A549 (cell line): ENCODE measurements at regions not wholly inside any gene's neighbourhood (a gene's known extent, or its start where the extent isn't known, plus 50 kb on each side); places are given as distances from the start of the nearest gene placed in this dataset.

ENCODE experiments used
- ATAC-seq, 2 experiments: fragments of 200-7000 bp in 1 of 2; fragments of >200 bp in 1 of 2; cut with Nextera tagmentation in 1 of 2; cut with Tn5 transposase in 1 of 2; 3 replicates each; pipeline versions ENCODE4 v1.8.0 to v1.9.1; 2018 to 2020; ENCODE audit warnings: mild to moderate bottlenecking in 1 of 2, moderate library complexity in 1 of 2
- CTCF ChIA-PET: fragments of 300-600 bp; sonication (Branson Sonifier 250); formaldehyde crosslinking; extraction: SDS; loops from one replicate; lab custom pipeline; 2021; ENCODE audit warnings: antibody characterized with exemption, inconsistent platforms; lab: Yijun Ruan, JAX
- POLR2A ChIA-PET: fragments of 350-600 bp; formaldehyde crosslinking; extraction: SDS; loops from one replicate; lab custom pipeline; 2021; ENCODE audit warnings: antibody characterized with exemption, inconsistent platforms; lab: Yijun Ruan, JAX
- DNase-seq, 2 experiments: peaks; one replicate each; pipeline versions ENCODE4 v3.0.0 to v3.0.0-alpha.2; 2011 to 2016; ENCODE audit warnings: low read depth in 1 of 2, low spot score in 1 of 2
- FAIRE-seq: peaks from 2 replicates; lab custom pipeline; 2011; peaks lifted over from hg19 to GRCh38; lab: Jason Lieb, UNC
- H3K27ac ChIP-seq, 2 experiments: fragments of >200 bp; sonication (Bioruptor Twin); formaldehyde crosslinking; 3 replicates each; pipeline ENCODE4 v1.5.1; 2016 to 2017
- H3K4me1 ChIP-seq: fragments of >200 bp; sonication (Bioruptor Twin); formaldehyde crosslinking; 3 replicates; pipeline ENCODE4 v1.6.1; 2016
- H3K4me2 ChIP-seq: fragments of >200 bp; sonication (Bioruptor Twin); formaldehyde crosslinking; 3 replicates; pipeline ENCODE4 v1.6.1; 2016
- H3K4me3 ChIP-seq: fragments of >200 bp; sonication (Bioruptor Twin); formaldehyde crosslinking; 3 replicates; pipeline ENCODE4 v1.5.1; 2016
- H3K9me3 ChIP-seq: fragments of >200 bp; sonication (Bioruptor Twin); formaldehyde crosslinking; 3 replicates; pipeline ENCODE4 v1.6.1; 2016
- CBX2 ChIP-seq: fragments of 200-600 bp; sonication (generic); IDR thresholded peaks from 2 replicates; pipeline ENCODE4 v1.6.1; 2016; ENCODE audit warnings: low read depth, mild to moderate bottlenecking, borderline replicate concordance
- CBX8 ChIP-seq: fragments of 200-600 bp; sonication (generic); IDR thresholded peaks from 2 replicates; pipeline ENCODE4 v1.6.1; 2016
- CEBPB ChIP-seq, 2 experiments: fragments of >200 bp in 1 of 2; sonication (Bioruptor Twin) in 1 of 2; formaldehyde crosslinking in 1 of 2; IDR thresholded peaks; 2 replicates each; pipeline ENCODE4 v1.6.1; 2012 to 2016
- CHD2 ChIP-seq: fragments of 150-350 bp; IDR thresholded peaks from 2 replicates; pipeline ENCODE4 v1.6.1; 2014; ENCODE audit warnings: low read length; ENCODE audit not compliant: partially characterized antibody
- EHF ChIP-seq: fragments of 250-450 bp; sonication (Bioruptor Pico); IDR thresholded peaks from 2 replicates; pipeline ENCODE4 v1.5.0; 2020; ENCODE audit warnings: mild to moderate bottlenecking
- EP300 ChIP-seq, 2 experiments: fragments of >200 bp; sonication (Bioruptor Twin); formaldehyde crosslinking; IDR thresholded peaks; 2 replicates in 1 of 2; 3 replicates in 1 of 2; pipeline ENCODE4 v1.6.1; 2016 to 2017
- FOXS1 ChIP-seq: fragments of 250-450 bp; sonication (Bioruptor Pico); IDR thresholded peaks from 2 replicates; pipeline ENCODE4 v1.5.0; 2020; ENCODE audit warnings: mild to moderate bottlenecking, moderate library complexity
- GATA3 ChIP-seq: IDR thresholded peaks from 2 replicates; pipeline ENCODE4 v1.6.1; 2012; ENCODE audit warnings: borderline replicate concordance
- HDAC2 ChIP-seq: fragments of 200-600 bp; sonication (generic); IDR thresholded peaks from 2 replicates; pipeline ENCODE4 v1.6.1; 2016
- MAFK ChIP-seq: fragments of 450-650 bp; IDR thresholded peaks from 2 replicates; pipeline ENCODE4 v1.6.1; 2014; ENCODE audit not compliant: partially characterized antibody
- MAZ ChIP-seq: fragments of 150-350 bp; IDR thresholded peaks from 2 replicates; pipeline ENCODE4 v1.6.1; 2014; ENCODE audit warnings: antibody characterized with exemption, low read depth, low read length, borderline replicate concordance
- MYC ChIP-seq: IDR thresholded peaks from 2 replicates; pipeline ENCODE4 v1.6.1; 2012; ENCODE audit warnings: mild to moderate bottlenecking, inconsistent platforms, low read length, improper control_type of control experiment, borderline replicate concordance
- NFE2L2 ChIP-seq: fragments of 150-350 bp; conservative IDR thresholded peaks from 2 replicates; pipeline ENCODE4 v1.6.1; 2014; ENCODE audit warnings: low read length
- NPAS2 ChIP-seq: fragments of 250-450 bp; sonication (Bioruptor Pico); IDR thresholded peaks from 2 replicates; pipeline ENCODE4 v1.8.0; 2022; ENCODE audit warnings: mild to moderate bottlenecking, moderate library complexity, borderline replicate concordance
- NR3C1 ChIP-seq: fragments of >200 bp; sonication (Bioruptor Twin); formaldehyde crosslinking; IDR thresholded peaks from 3 replicates; pipeline ENCODE4 v1.6.1; 2017
- PHF8 ChIP-seq: fragments of 200-600 bp; sonication (generic); IDR thresholded peaks from 2 replicates; pipeline ENCODE4 v1.6.1; 2016; ENCODE audit warnings: low read depth, mild to moderate bottlenecking, antibody characterized with exemption, moderate library complexity, borderline replicate concordance
- RAD21 ChIP-seq, 2 experiments: fragments of >200 bp in 1 of 2; sonication (Bioruptor Twin) in 1 of 2; formaldehyde crosslinking in 1 of 2; IDR thresholded peaks in 1 of 2; conservative IDR thresholded peaks in 1 of 2; 2 replicates in 1 of 2; 3 replicates in 1 of 2; pipeline ENCODE4 v1.6.1; 2012 to 2018; ENCODE audit warnings: inconsistent platforms in 1 of 2
- RARB ChIP-seq: fragments of 250-450 bp; sonication (Bioruptor Pico); IDR thresholded peaks from 2 replicates; pipeline ENCODE4 v1.8.0; 2021; ENCODE audit warnings: mild to moderate bottlenecking, moderate library complexity
- RCOR1 ChIP-seq: fragments of 150-350 bp; IDR thresholded peaks from 2 replicates; pipeline ENCODE4 v1.6.1; 2014; ENCODE audit warnings: antibody characterized with exemption, low read length, low read depth
- RFX5 ChIP-seq: fragments of 450-650 bp; IDR thresholded peaks from 2 replicates; pipeline ENCODE4 v1.7.1; 2014; ENCODE audit warnings: antibody characterized with exemption, mild to moderate bottlenecking, moderate library complexity
- SMC3 ChIP-seq: fragments of >200 bp; sonication (Bioruptor Twin); formaldehyde crosslinking; IDR thresholded peaks from 3 replicates; pipeline ENCODE4 v1.6.1; 2018; ENCODE audit warnings: inconsistent platforms
- SREBF2 ChIP-seq: fragments of 450-650 bp; IDR thresholded peaks from 2 replicates; pipeline ENCODE4 v1.6.1; 2014; ENCODE audit warnings: mild to moderate bottlenecking, moderate library complexity
- TFCP2L1 ChIP-seq: fragments of 250-450 bp; sonication (Bioruptor Pico); IDR thresholded peaks from 2 replicates; pipeline ENCODE4 v1.5.0; 2021; ENCODE audit warnings: mild to moderate bottlenecking
- ZFP36 ChIP-seq: fragments of 450-650 bp; IDR thresholded peaks from 2 replicates; pipeline ENCODE4 v1.6.1; 2014; ENCODE audit warnings: borderline replicate concordance; ENCODE audit not compliant: partially characterized antibody
- ZNF302 ChIP-seq: fragments of 250-450 bp; sonication (Bioruptor Pico); IDR thresholded peaks from 2 replicates; pipeline ENCODE4 v1.9.0; 2021; ENCODE audit warnings: inconsistent platforms, mild to moderate bottlenecking, moderate library complexity
- ZSCAN20 ChIP-seq: fragments of 250-450 bp; sonication (Bioruptor Pico); IDR thresholded peaks from 2 replicates; pipeline ENCODE4 v1.8.0; 2022; ENCODE audit warnings: mild to moderate bottlenecking, moderate library complexity
- WGBS: methylation state at CpG from one replicate; pipeline ENCODE4 v1.1.6; 2017; ENCODE audit errors: missing lambda C conversion rate; 5-methylcytosine and 5-hydroxymethylcytosine counted together
- TF ChIP-seq, protein P1 (sequence below): IDR thresholded peaks from 2 replicates; pipeline ENCODE4 v1.6.1; 2012
- TF ChIP-seq, protein P2 (sequence below): IDR thresholded peaks from 2 replicates; pipeline ENCODE4 v1.6.1; 2012; ENCODE audit warnings: low read depth, borderline replicate concordance
- TF ChIP-seq, protein P3 (sequence below): fragments of >200 bp; sonication (Bioruptor Twin); formaldehyde crosslinking; IDR thresholded peaks from 3 replicates; pipeline ENCODE4 v1.6.1; 2016
- TF ChIP-seq, protein P4 (sequence below): fragments of 250-450 bp; sonication (Bioruptor Pico); IDR thresholded peaks from 2 replicates; pipeline ENCODE4 v1.5.0; 2021; ENCODE audit warnings: mild to moderate bottlenecking, moderate library complexity, borderline replicate concordance
- TF ChIP-seq, protein P5 (sequence below): fragments of >200 bp; sonication (Bioruptor Twin); formaldehyde crosslinking; IDR thresholded peaks from 2 replicates; pipeline ENCODE4 v1.6.1; 2016
- TF ChIP-seq, protein P6 (sequence below): fragments of 250-450 bp; sonication (Bioruptor Pico); IDR thresholded peaks from 2 replicates; pipeline ENCODE4 v1.5.0; 2020; ENCODE audit warnings: low read depth, mild to moderate bottlenecking, moderate library complexity

DNA sequence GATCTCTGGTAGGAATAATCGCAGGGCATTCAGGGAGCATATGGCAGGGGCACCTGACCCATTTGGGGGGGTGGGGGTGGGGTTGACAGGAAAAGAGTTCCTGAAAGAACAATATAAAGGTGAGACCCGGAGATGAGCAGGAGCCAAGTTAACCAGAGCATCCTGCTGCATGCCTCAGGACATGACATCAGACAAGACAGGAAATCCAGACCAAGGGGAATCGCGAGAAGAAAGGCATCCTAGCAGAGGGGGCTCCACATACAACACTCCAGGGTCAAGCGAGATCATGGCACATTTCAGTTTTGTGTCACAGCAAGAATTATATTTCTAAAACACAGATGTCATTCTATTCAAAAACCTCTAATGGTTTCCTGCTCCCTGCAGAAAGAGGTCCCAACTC lies 393.1 kb downstream of the COG6 start:
- Histone ChIP-seq H3K4me2 (no peak overlapping the region), H3K27ac (no peak overlapping the region), H3K4me1 (no peaks in the 10 kb centered on the region), H3K9me3 (no peaks in the 10 kb centered on the region), H3K4me3 (no peak overlapping the region)
- 61% methylated on average over 5 of the region's 5 CpGs for WGBS
- FAIRE-seq = no peak
- no peak for DNase-seq
- TF ChIP-seq NPAS2 (no peak), EP300 (IDR thresholded peaks at IDR 0.05) (no peak), SMC3 (no peak), EHF (CRISPR knock-in tag) (no peak), TFCP2L1 (no peak), HDAC2 (no peak), CBX2 (no peak), RARB (no peak), ZSCAN20 (CRISPR knock-in tag) (no peak), MYC (no peak), MAFK (no peak), RCOR1 (no peak), ZFP36 (no peak), RAD21 (conservative IDR thresholded peaks at IDR 0.05 in 1 of 2, IDR thresholded peaks at IDR 0.05 in 1 of 2) (no peak), NR3C1 (no peak)
- TF ChIP-seq, protein P1, sequence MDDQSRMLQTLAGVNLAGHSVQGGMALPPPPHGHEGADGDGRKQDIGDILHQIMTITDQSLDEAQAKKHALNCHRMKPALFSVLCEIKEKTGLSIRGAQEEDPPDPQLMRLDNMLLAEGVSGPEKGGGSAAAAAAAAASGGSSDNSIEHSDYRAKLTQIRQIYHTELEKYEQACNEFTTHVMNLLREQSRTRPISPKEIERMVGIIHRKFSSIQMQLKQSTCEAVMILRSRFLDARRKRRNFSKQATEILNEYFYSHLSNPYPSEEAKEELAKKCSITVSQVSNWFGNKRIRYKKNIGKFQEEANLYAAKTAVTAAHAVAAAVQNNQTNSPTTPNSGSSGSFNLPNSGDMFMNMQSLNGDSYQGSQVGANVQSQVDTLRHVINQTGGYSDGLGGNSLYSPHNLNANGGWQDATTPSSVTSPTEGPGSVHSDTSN = no peak
- ChIA-PET POLR2A (no interaction called here), CTCF (no interaction called here)
- ATAC-seq = no peak

DNA sequence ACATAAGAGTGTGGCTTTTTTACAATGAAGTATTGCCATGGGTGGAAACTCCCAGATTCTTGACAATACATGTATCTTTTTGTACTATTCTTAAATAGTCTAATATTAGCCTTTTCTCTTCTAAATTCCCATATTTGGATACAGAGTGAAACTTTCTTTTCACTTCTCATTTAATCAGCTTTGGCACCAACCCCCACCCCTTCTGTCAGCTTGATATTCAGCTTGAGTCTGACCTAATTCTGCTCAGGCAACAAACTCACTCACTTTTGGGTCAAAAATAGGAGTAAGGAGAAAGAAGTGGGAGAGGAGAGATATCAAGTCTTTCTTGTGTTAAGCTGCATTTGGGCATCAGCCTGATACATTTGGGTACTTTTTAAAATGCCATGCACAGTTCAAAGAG lies 397.5 kb downstream of the COG6 start:
- TF ChIP-seq RFX5 (no peak), EHF (CRISPR knock-in tag) (no peak), NFE2L2 (no peak), TFCP2L1 (no peak), SREBF2 (no peak), CEBPB (IDR thresholded peaks at IDR 0.05) (no peak), CBX2 (no peak), SMC3 (no peak), PHF8 (no peak), NPAS2 (no peak), GATA3 (no peak)
- TF ChIP-seq, protein P2, sequence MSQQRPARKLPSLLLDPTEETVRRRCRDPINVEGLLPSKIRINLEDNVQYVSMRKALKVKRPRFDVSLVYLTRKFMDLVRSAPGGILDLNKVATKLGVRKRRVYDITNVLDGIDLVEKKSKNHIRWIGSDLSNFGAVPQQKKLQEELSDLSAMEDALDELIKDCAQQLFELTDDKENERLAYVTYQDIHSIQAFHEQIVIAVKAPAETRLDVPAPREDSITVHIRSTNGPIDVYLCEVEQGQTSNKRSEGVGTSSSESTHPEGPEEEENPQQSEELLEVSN = no peak
- TF ChIP-seq, protein P3, sequence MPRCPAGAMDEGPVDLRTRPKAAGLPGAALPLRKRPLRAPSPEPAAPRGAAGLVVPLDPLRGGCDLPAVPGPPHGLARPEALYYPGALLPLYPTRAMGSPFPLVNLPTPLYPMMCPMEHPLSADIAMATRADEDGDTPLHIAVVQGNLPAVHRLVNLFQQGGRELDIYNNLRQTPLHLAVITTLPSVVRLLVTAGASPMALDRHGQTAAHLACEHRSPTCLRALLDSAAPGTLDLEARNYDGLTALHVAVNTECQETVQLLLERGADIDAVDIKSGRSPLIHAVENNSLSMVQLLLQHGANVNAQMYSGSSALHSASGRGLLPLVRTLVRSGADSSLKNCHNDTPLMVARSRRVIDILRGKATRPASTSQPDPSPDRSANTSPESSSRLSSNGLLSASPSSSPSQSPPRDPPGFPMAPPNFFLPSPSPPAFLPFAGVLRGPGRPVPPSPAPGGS = no peak
- POLR2A ChIA-PET = no interaction called here
- Histone ChIP-seq H3K27ac (no peak overlapping the region), H3K4me3 (no peak overlapping the region), H3K9me3 (no peaks in the 10 kb centered on the region), H3K4me1 (no peaks in the 10 kb centered on the region), H3K4me2 (no peak overlapping the region)
- FAIRE-seq = no peak
- no peak for ATAC-seq
- no peak for DNase-seq
- CTCF ChIA-PET = interaction anchor here (1.4 kb wide), 1 partner anchor 8 kb away, joined by 3 read pairs; no protein-coding TSS in a partner anchor

DNA sequence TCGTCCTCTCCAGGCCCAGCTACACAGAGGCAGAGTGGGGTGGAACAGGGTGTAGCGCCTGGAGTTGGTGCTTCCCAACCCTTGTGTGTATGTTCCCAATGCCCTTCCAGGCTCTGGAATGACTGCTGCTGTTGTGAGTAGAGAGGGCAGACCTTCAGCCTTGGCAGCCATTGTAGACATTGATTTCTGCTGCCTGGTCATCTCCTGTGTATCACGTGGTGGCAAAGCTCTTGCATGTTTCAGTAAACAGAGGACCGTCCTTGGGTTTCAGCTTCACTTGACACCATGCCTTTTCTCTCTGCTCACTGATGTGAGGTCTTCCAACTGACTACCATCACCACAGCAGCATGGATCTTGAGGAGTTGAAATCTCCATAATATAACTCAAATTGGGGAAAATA lies 397.9 kb downstream of the COG6 start:
- CTCF ChIA-PET = interaction anchor here (1.4 kb wide), 1 partner anchor 8 kb away, joined by 3 read pairs; no protein-coding TSS in a partner anchor
- no peak for TF ChIP-seq NFE2L2
- TF ChIP-seq, protein P4, sequence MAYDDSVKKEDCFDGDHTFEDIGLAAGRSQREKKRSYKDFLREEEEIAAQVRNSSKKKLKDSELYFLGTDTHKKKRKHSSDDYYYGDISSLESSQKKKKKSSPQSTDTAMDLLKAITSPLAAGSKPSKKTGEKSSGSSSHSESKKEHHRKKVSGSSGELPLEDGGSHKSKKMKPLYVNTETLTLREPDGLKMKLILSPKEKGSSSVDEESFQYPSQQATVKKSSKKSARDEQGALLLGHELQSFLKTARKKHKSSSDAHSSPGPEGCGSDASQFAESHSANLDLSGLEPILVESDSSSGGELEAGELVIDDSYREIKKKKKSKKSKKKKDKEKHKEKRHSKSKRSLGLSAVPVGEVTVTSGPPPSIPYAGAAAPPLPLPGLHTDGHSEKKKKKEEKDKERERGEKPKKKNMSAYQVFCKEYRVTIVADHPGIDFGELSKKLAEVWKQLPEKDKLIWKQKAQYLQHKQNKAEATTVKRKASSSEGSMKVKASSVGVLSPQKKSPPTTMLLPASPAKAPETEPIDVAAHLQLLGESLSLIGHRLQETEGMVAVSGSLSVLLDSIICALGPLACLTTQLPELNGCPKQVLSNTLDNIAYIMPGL = no peak
- no peak for TF ChIP-seq MAZ
- TF ChIP-seq, protein P5, sequence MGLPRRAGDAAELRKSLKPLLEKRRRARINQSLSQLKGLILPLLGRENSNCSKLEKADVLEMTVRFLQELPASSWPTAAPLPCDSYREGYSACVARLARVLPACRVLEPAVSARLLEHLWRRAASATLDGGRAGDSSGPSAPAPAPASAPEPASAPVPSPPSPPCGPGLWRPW = no peak
- TF ChIP-seq SREBF2 = no peak
- TF ChIP-seq CBX8 = no peak
- no peak for TF ChIP-seq ZNF302
- TF ChIP-seq NR3C1 = no peak
- TF ChIP-seq MAFK = no peak
- no peak for TF ChIP-seq FOXS1 (CRISPR knock-in tag)
- TF ChIP-seq, protein P6, sequence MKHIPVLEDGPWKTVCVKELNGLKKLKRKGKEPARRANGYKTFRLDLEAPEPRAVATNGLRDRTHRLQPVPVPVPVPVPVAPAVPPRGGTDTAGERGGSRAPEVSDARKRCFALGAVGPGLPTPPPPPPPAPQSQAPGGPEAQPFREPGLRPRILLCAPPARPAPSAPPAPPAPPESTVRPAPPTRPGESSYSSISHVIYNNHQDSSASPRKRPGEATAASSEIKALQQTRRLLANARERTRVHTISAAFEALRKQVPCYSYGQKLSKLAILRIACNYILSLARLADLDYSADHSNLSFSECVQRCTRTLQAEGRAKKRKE (CRISPR knock-in tag) = no peak
- TF ChIP-seq CHD2 = no peak

More for the DNA sequence above, 397.9 kb downstream of the COG6 start:
- FAIRE-seq (no peak), ATAC-seq (no peak), DNase-seq (no peak)
- Histone ChIP-seq H3K4me1 (no peaks in the 10 kb centered on the region), H3K4me2 (no peak overlapping the region), H3K27ac (no peak overlapping the region), H3K9me3 (no peaks in the 10 kb centered on the region), H3K4me3 (no peak overlapping the region)
- POLR2A ChIA-PET = no interaction called here
- 41% methylated on average over 4 of the region's 4 CpGs for WGBS
